GM11168 (cell line): ENCODE measurements at regions not wholly inside any gene's neighbourhood (a gene's known extent, or its start where the extent isn't known, plus 50 kb on each side); places are given as distances from the start of the nearest gene placed in this dataset.

Experiments
- in situ Hi-C: fragments of 300-500 bp; cut with MboI; formaldehyde crosslinking; loops from one replicate; pipeline ENCODE4 v1.12.0; 2022; ENCODE audit warnings: low sequenced_read_pairs; ENCODE audit not compliant: unreplicated experiment

- in situ Hi-C loops = no loop called here
These were observed 141.9 kb upstream of the ID2 start for GRCh38 chr2:8539743-8540551.

GRCh38 chr2:8540552-8541055 is 141.3 kb upstream of the ID2 start:
- in situ Hi-C loops = no loop called here

- in situ Hi-C loops = no loop called here
These were observed 140.6 kb upstream of the ID2 start for GRCh38 chr2:8541223-8541622.

- in situ Hi-C loops = no loop called here
These were observed 140.2 kb upstream of the ID2 start for GRCh38 chr2:8541636-8542035.

- in situ Hi-C loops = no loop called here
These were observed 139.3 kb upstream of the ID2 start for GRCh38 chr2:8542381-8543059.

- in situ Hi-C loops = no loop called here
These were observed 138.8 kb upstream of the ID2 start for GRCh38 chr2:8543060-8543382.

GRCh38 chr2:8543383-8544170 is 138.3 kb upstream of the ID2 start:
- in situ Hi-C loops = no loop called here

- in situ Hi-C loops = no loop called here
These were observed 137.6 kb upstream of the ID2 start for GRCh38 chr2:8544171-8544785.

GRCh38 chr2:8544786-8545694 is 136.8 kb upstream of the ID2 start:
- in situ Hi-C loops = no loop called here

GRCh38 chr2:8545695-8546611 is 135.9 kb upstream of the ID2 start:
- in situ Hi-C loops = no loop called here

GRCh38 chr2:8546612-8547283 is 135.1 kb upstream of the ID2 start:
- in situ Hi-C loops = no loop called here

- in situ Hi-C loops = no loop called here
These were observed 134.4 kb upstream of the ID2 start for GRCh38 chr2:8547284-8548064.

- in situ Hi-C loops = no loop called here
These were observed 133.7 kb upstream of the ID2 start for GRCh38 chr2:8548065-8548618.

- in situ Hi-C loops = no loop called here
These were observed 133.2 kb upstream of the ID2 start for GRCh38 chr2:8548619-8549150.

- in situ Hi-C loops = no loop called here
These were observed 132.5 kb upstream of the ID2 start for GRCh38 chr2:8549273-8549922.

- in situ Hi-C loops = no loop called here
These were observed 131.9 kb upstream of the ID2 start for GRCh38 chr2:8549942-8550341.
